HepG2 (cell line): ENCODE measurements at regions not wholly inside any gene's neighbourhood (a gene's known extent, or its start where the extent isn't known, plus 50 kb on each side); places are given as distances from the start of the nearest gene placed in this dataset.

ENCODE experiments used
- ATAC-seq: fragments of 200-7000 bp; cut with Tn5 transposase; 3 replicates; pipeline ENCODE4 v1.9.1; 2020; ENCODE audit warnings: mild to moderate bottlenecking, moderate library complexity
- BruUV-seq: library from RNA; stranded (reverse); fragments of 400-500 nt; replicated peaks from 2 replicates; lab custom pipeline; 2021; lab: Mats Ljungman, UMichigan
- CTCF ChIA-PET: fragments of 300-600 bp; formaldehyde crosslinking; extraction: SDS; loops from one replicate; lab custom pipeline; 2021; ENCODE audit warnings: low total read pairs, inconsistent platforms, low intra/inter-chr PET ratio; lab: Yijun Ruan, JAX
- POLR2A ChIA-PET: fragments of 350-600 bp; sonication (Branson Sonifier 250); formaldehyde crosslinking; loops from one replicate; lab custom pipeline; 2020; ENCODE audit warnings: antibody characterized with exemption, inconsistent platforms; lab: Yijun Ruan, JAX
- DNase-seq: peaks from one replicate; pipeline ENCODE4 v3.0.0-alpha.2; 2015; ENCODE audit warnings: low spot score
- FAIRE-seq: peaks from 3 replicates; lab custom pipeline; 2011; peaks lifted over from hg19 to GRCh38; lab: Jason Lieb, UNC
- H2AFZ ChIP-seq: one replicate; pipeline ENCODE4 v1.6.1; 2011; ENCODE audit warnings: low read length, inconsistent platforms
- H3K27ac ChIP-seq: fragments of 300-600 bp; 3 replicates; pipeline ENCODE4 v1.8.0; 2011; ENCODE audit warnings: mixed run types, mild to moderate bottlenecking, mixed read lengths, low read length, inconsistent platforms; ENCODE audit not compliant: insufficient read depth; ENCODE audit errors: extremely low read length
- H3K27me3 ChIP-seq, 2 experiments: fragments of 200-600 bp in 1 of 2; 2 replicates in 1 of 2; 3 replicates in 1 of 2; pipeline versions ENCODE4 v1.6.0 to v1.8.0; 2011; ENCODE audit warnings: low read length in 2 of 2, mild to moderate bottlenecking in 2 of 2, moderate library complexity in 2 of 2, inconsistent platforms in 1 of 2; ENCODE audit not compliant: insufficient read depth in 2 of 2, control insufficient read depth in 1 of 2
- H3K36me3 ChIP-seq, 2 experiments: fragments of 200-600 bp in 1 of 2; replicated peaks in 1 of 2; 2 replicates in 1 of 2; 3 replicates in 1 of 2; pipeline versions ENCODE4 v1.5.1 to v1.8.0; 2011; ENCODE audit warnings: low read length in 2 of 2, inconsistent platforms in 1 of 2; ENCODE audit not compliant: insufficient read depth in 2 of 2, control insufficient read depth in 1 of 2
- H3K4me1 ChIP-seq: 2 replicates; pipeline ENCODE4 v1.5.1; 2012; ENCODE audit warnings: low read length, inconsistent platforms; ENCODE audit not compliant: insufficient read depth
- H3K4me2 ChIP-seq: 2 replicates; pipeline ENCODE4 v1.6.0; 2011; ENCODE audit warnings: low read depth, low read length, inconsistent platforms
- H3K4me3 ChIP-seq, 3 experiments: fragments of 200-600 bp in 1 of 3; sonication (generic), shearing (Covaris generic) in 1 of 3; replicated peaks in 1 of 3; 2 replicates each; pipeline ENCODE4 v1.5.1; 2011 to 2016; ENCODE audit warnings: low read length in 3 of 3, inconsistent platforms in 2 of 3, low read depth in 2 of 3, mild to moderate bottlenecking in 2 of 3, control low read depth in 1 of 3, mixed read lengths in 1 of 3; ENCODE audit not compliant: insufficient read depth in 1 of 3
- H3K79me2 ChIP-seq: one replicate; pipeline ENCODE4 v1.6.1; 2011; ENCODE audit warnings: low read length, inconsistent platforms; ENCODE audit not compliant: insufficient read depth
- H3K9ac ChIP-seq: 2 replicates; pipeline ENCODE4 v1.6.0; 2011; ENCODE audit warnings: mild to moderate bottlenecking, low read depth, low read length, inconsistent platforms; ENCODE audit not compliant: insufficient read depth
- H3K9me3 ChIP-seq: 2 replicates; pipeline ENCODE4 v1.5.1; 2012; ENCODE audit warnings: mild to moderate bottlenecking, low read length
- H4K20me1 ChIP-seq: 2 replicates; pipeline ENCODE4 v1.6.0; 2011; ENCODE audit warnings: inconsistent platforms, mild to moderate bottlenecking, low read length, moderate library complexity; ENCODE audit not compliant: insufficient read depth
- BORCS8-MEF2B ChIP-seq: sonication (generic); formaldehyde crosslinking; IDR thresholded peaks from 2 replicates; pipeline ENCODE4 v1.8.0; 2022; ENCODE audit warnings: mild to moderate bottlenecking, missing genetic modification reagents
- CREB1 ChIP-seq, 2 experiments: fragments of 450-650 bp in 1 of 2; IDR thresholded peaks; 2 replicates each; pipeline ENCODE4 v1.6.1; 2016 to 2017; ENCODE audit warnings: control low read depth in 1 of 2, mild to moderate bottlenecking in 1 of 2, missing compliant biosample characterization in 1 of 2, missing genetic modification characterization in 1 of 2
- FOXK2 ChIP-seq: fragments of 450-650 bp; IDR thresholded peaks from 2 replicates; pipeline ENCODE4 v1.6.1; 2016
- FOXO1 ChIP-seq: sonication (generic); formaldehyde crosslinking; IDR thresholded peaks from 2 replicates; pipeline ENCODE4 v1.4.0; 2020; ENCODE audit warnings: missing genetic modification reagents
- SAFB2 ChIP-seq: sonication (generic); formaldehyde crosslinking; IDR thresholded peaks from 2 replicates; pipeline ENCODE4 v1.5.1; 2020; ENCODE audit warnings: missing genetic modification reagents, low read depth, mild to moderate bottlenecking, borderline replicate concordance
- SATB2 ChIP-seq: sonication (generic); formaldehyde crosslinking; IDR thresholded peaks from 2 replicates; pipeline ENCODE4 v1.5.0; 2020; ENCODE audit warnings: missing genetic modification reagents
- SMAD3 ChIP-seq: sonication (generic); formaldehyde crosslinking; IDR thresholded peaks from 2 replicates; pipeline ENCODE4 v1.4.0; 2020; ENCODE audit warnings: missing genetic modification reagents
- SOX5 ChIP-seq: IDR thresholded peaks from 2 replicates; pipeline ENCODE4 v1.6.1; 2016; ENCODE audit warnings: borderline replicate concordance
- TBX2 ChIP-seq: sonication (generic); formaldehyde crosslinking; IDR thresholded peaks from 2 replicates; pipeline ENCODE4 v1.5.0; 2020; ENCODE audit warnings: missing genetic modification reagents, mild to moderate bottlenecking, borderline replicate concordance
- TGIF2 ChIP-seq: IDR thresholded peaks from 2 replicates; pipeline ENCODE4 v1.6.1; 2016; ENCODE audit warnings: control low read depth, missing compliant biosample characterization
- TOE1 ChIP-seq: sonication (generic); formaldehyde crosslinking; IDR thresholded peaks from 2 replicates; pipeline ENCODE4 v1.4.0; 2020; ENCODE audit warnings: mild to moderate bottlenecking, missing genetic modification reagents
- ZC3H13 ChIP-seq: sonication (generic); formaldehyde crosslinking; IDR thresholded peaks from 2 replicates; pipeline ENCODE4 v1.8.1; 2023; ENCODE audit warnings: mild to moderate bottlenecking, missing genetic modification reagents, moderate library complexity
- ZNF264 ChIP-seq: sonication (generic); formaldehyde crosslinking; IDR thresholded peaks from 2 replicates; pipeline ENCODE4 v1.4.0; 2020; ENCODE audit warnings: missing genetic modification reagents
- ZNF549 ChIP-seq: sonication (generic); formaldehyde crosslinking; IDR thresholded peaks from 2 replicates; pipeline ENCODE4 v1.5.0; 2020; ENCODE audit warnings: missing genetic modification reagents
- ZNF629 ChIP-seq: sonication (generic); formaldehyde crosslinking; conservative IDR thresholded peaks from 2 replicates; pipeline ENCODE4 v1.5.0; 2020; ENCODE audit warnings: missing genetic modification reagents
- WGBS: methylation state at CpG from one replicate; pipeline ENCODE4 v1.1.6; 2017; ENCODE audit warnings: low lambda C conversion rate; 5-methylcytosine and 5-hydroxymethylcytosine counted together
- in situ Hi-C: cut with HindIII; loops from 2 replicates; pipeline ENCODE4 v1.10.0; 2017; ENCODE audit warnings: low pct_unique_long_range_greater_than_20kb; ENCODE audit not compliant: extremely low pct_ligation_motif_present
- intact Hi-C: fragments of 100-400 bp; cut with micrococcal nuclease; formaldehyde crosslinking; loops from one replicate; pipeline ENCODE4 v1.10.0; 2022; ENCODE audit not compliant: unreplicated experiment
- TF ChIP-seq, protein P1 (sequence below): sonication (generic); formaldehyde crosslinking; IDR thresholded peaks from 2 replicates; pipeline ENCODE4 v1.5.1; 2020; ENCODE audit warnings: mild to moderate bottlenecking, missing genetic modification reagents

DNA sequence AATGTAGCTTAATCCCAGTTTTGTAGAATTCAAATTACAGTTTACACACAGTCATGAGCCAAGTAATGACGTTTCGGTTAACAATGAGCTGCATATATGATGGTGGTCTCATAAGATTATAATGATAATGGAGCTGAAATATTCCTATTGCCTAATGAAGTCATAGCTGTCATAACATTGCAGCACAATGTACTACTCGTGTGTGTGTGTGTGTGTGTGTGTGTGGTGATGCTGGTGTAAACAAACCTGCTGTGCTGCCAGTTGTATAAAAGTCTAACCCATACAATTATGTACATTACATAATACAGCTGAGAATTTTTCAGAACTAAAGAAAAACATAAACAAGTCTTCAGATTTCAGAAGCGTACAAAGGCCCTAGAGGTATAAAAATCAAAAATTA is 66.7 kb upstream of the ARID1B start:
- no TSS peak for BruUV-seq
- Histone ChIP-seq H3K4me2 (no peak overlapping the region), H3K27ac (no peak overlapping the region)
- CTCF ChIA-PET, result no interaction called here
- TF ChIP-seq CREB1 (IDR thresholded peaks at IDR 0.05), result 0 out of 2 replicates have a peak, but pooled peaks have one; percentile 8
- TF ChIP-seq CREB1 (CRISPR knock-in tag; IDR thresholded peaks at IDR 0.05), result no peak
- TF ChIP-seq ZC3H13 (CRISPR knock-in tag), result no peak
- TF ChIP-seq, all 625 proteins: peak for 1
- Histone ChIP-seq H3K9ac (no peak overlapping the region), H4K20me1 (no peaks in the 10 kb centered on the region), H3K36me3 (no peaks in the 10 kb centered on the region), H3K79me2 (no peaks in the 10 kb centered on the region), H3K4me1 (peaks cover 9% of the 10 kb centered on the region; the same call in 1 of the 2 replicates), H3K9me3 (no peaks in the 10 kb centered on the region), H2AFZ (no peak overlapping the region), H3K4me3 (no peak overlapping the region), H3K27me3 (no peaks in the 10 kb centered on the region; a peak in 1 of 5 replicates)
- WGBS, result 38% methylated on average over 4 of the region's 4 CpGs
- DNase-seq (no peak), ATAC-seq (no peak), FAIRE-seq (no peak)
- POLR2A ChIA-PET, result no interaction called here
- in situ Hi-C loops, result no loop called here
- intact Hi-C loops, result no loop called here

DNA sequence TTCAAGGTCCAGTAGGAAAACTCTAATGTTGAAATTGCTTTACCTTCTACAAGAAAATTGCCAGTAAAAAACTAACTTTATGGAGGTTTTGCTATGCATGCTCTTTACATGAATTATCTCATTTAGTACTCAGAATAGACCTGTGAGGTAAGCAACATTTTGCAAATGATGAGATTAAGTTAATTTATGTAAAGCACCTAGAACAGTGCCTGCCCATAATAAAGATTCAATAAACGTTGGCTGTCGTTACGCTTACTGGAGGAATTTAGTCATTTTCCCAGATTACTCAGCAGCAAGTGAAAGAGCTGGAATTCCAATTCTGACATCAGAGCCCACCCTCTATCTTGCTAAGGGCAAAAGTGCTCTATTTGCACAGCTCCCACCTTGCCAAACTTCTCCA is 69.4 kb upstream of the ARID1B start:
- intact Hi-C loops, result no loop called here
- no peaks in the 10 kb centered on the region for H4K20me1 ChIP-seq
- no peaks in the 10 kb centered on the region for H3K79me2 ChIP-seq
- CTCF ChIA-PET, result no interaction called here
- POLR2A ChIA-PET, result no interaction called here
- ATAC-seq (no peak), DNase-seq (no peak), FAIRE-seq (no peak)
- no peaks in the 10 kb centered on the region for H3K9me3 ChIP-seq
- H3K27ac ChIP-seq, result no peak overlapping the region
- no peak overlapping the region for H2AFZ ChIP-seq
- no peaks in the 10 kb centered on the region for H3K36me3 ChIP-seq
- H3K4me1 ChIP-seq, result peaks cover 9% of the 10 kb centered on the region; the same call in 1 of the 2 replicates
- H3K27me3 ChIP-seq, result no peaks in the 10 kb centered on the region; a peak in 1 of 5 replicates
- WGBS, result 56% methylated on average over 3 of the region's 3 CpGs
- no peak overlapping the region for H3K9ac ChIP-seq
- TF ChIP-seq ZNF264 (CRISPR knock-in tag), result no peak
- no peak for TF ChIP-seq TBX2 (CRISPR knock-in tag)
- TF ChIP-seq, protein P1, sequence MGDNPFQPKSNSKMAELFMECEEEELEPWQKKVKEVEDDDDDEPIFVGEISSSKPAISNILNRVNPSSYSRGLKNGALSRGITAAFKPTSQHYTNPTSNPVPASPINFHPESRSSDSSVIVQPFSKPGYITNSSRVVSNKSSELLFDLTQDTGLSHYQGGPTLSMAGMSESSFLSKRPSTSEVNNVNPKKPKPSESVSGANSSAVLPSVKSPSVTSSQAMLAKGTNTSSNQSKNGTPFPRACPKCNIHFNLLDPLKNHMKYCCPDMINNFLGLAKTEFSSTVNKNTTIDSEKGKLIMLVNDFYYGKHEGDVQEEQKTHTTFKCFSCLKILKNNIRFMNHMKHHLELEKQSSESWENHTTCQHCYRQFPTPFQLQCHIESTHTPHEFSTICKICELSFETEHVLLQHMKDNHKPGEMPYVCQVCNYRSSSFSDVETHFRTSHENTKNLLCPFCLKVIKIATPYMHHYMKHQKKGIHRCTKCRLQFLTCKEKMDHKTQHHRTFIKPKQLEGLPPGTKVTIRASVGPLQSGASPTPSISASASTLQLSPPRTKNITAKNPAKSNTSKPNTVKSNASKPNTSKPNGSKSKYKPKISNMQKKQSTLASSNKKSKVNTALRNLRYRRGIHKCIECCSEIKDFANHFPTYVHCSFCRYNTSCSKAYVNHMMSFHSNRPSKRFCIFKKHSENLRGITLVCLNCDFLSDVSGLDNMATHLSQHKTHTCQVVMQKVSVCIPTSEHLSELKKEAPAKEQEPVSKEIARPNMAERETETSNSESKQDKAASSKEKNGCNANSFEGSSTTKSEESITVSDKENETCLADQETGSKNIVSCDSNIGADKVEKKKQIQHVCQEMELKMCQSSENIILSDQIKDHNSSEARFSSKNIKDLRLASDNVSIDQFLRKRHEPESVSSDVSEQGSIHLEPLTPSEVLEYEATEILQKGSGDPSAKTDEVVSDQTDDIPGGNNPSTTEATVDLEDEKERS (CRISPR knock-in tag), result no peak
- no peak for TF ChIP-seq SATB2 (CRISPR knock-in tag)
- TF ChIP-seq TOE1 (CRISPR knock-in tag), result no peak
- no peak for TF ChIP-seq SAFB2 (CRISPR knock-in tag)
- TF ChIP-seq ZNF629 (CRISPR knock-in tag), result no peak
- no peak for TF ChIP-seq SOX5 (CRISPR knock-in tag)
- no peak for TF ChIP-seq ZNF549 (CRISPR knock-in tag)
- no peak for TF ChIP-seq TGIF2 (CRISPR knock-in tag)
- TF ChIP-seq SMAD3 (CRISPR knock-in tag), result no peak
- no peak for TF ChIP-seq FOXO1 (CRISPR knock-in tag)
- no peak for TF ChIP-seq FOXK2
- no peak for TF ChIP-seq BORCS8-MEF2B (CRISPR knock-in tag)
- no TSS peak for BruUV-seq
- no peak overlapping the region for H3K4me2 ChIP-seq
- H3K4me3 ChIP-seq, result no peak overlapping the region
- in situ Hi-C loops, result no loop called here
